SHP77 treated with DMSO at 0.1 percent for 48 hours (cell line): ENCODE measurements at regions not wholly inside any gene's neighbourhood (a gene's known extent, or its start where the extent isn't known, plus 50 kb on each side); places are given as distances from the start of the nearest gene placed in this dataset.
A peak's percentile ranks its signal among the peaks of the same experiment; 100 is the strongest.

Source experiments
- DNase-seq: peaks from one replicate; lab custom pipeline; 2025; lab: John Stamatoyannopoulos, UW

GRCh38 chr13:112194167-112194530 lies 127.2 kb downstream of the SOX1 start:
- no peak for DNase-seq

- DNase-seq = no peak
Measured at GRCh38 chr13:112194579-112194978, 127.6 kb downstream of the SOX1 start.

GRCh38 chr13:112198396-112199010 lies 131.6 kb downstream of the SOX1 start:
- no peak for DNase-seq

GRCh38 chr13:112200200-112200599 lies 133.3 kb downstream of the SOX1 start:
- DNase-seq = no peak

- DNase-seq = no peak
Measured at GRCh38 chr13:112202266-112202665, 135.3 kb downstream of the SOX1 start.

- no peak for DNase-seq
Measured at GRCh38 chr13:112202966-112203365, 136.0 kb downstream of the SOX1 start.

- no peak for DNase-seq
Measured at GRCh38 chr13:112203614-112204013, 136.7 kb downstream of the SOX1 start.

- no peak for DNase-seq
Measured at GRCh38 chr13:112204346-112205327, 137.7 kb downstream of the SOX1 start.

- no peak for DNase-seq
Measured at GRCh38 chr13:112205990-112206389, 139.0 kb downstream of the SOX1 start.

GRCh38 chr13:112207129-112207528 lies 140.2 kb downstream of the SOX1 start:
- DNase-seq = no peak

- no peak for DNase-seq
Measured at GRCh38 chr13:112208656-112209055, 141.7 kb downstream of the SOX1 start.

GRCh38 chr13:112209266-112209665 lies 142.3 kb downstream of the SOX1 start:
- DNase-seq = no peak

- no peak for DNase-seq
Measured at GRCh38 chr13:112209711-112210110, 142.8 kb downstream of the SOX1 start.

GRCh38 chr13:112210371-112210770 lies 143.4 kb downstream of the SOX1 start:
- DNase-seq = no peak

- DNase-seq = no peak
Measured at GRCh38 chr13:112212533-112212932, 145.6 kb downstream of the SOX1 start.

GRCh38 chr13:112213467-112214255 lies 146.7 kb downstream of the SOX1 start:
- peak; percentile 80 for DNase-seq

- DNase-seq = no peak
Measured at GRCh38 chr13:112215871-112216270, 148.9 kb downstream of the SOX1 start.

- DNase-seq = no peak
Measured at GRCh38 chr13:112217431-112217830, 150.5 kb downstream of the SOX1 start.

GRCh38 chr13:112218416-112218815 lies 151.5 kb downstream of the SOX1 start:
- DNase-seq = no peak

- no peak for DNase-seq
Measured at GRCh38 chr13:112219740-112220139, 152.8 kb downstream of the SOX1 start.

- no peak for DNase-seq
Measured at GRCh38 chr13:112220296-112220875, 153.4 kb downstream of the SOX1 start.

- no peak for DNase-seq
Measured at GRCh38 chr13:112220925-112221324, 154.0 kb downstream of the SOX1 start.
